ENCODE measurements at regions not wholly inside any gene's neighbourhood (a gene's known extent, or its start where the extent isn't known, plus 50 kb on each side); places are given as distances from the start of the nearest gene placed in this dataset.

- Histone ChIP-seq H3K79me2 (ENCODE audit: low read depth) (no peaks in the 10 kb centered on the region), H3K4me3 (no peak overlapping the region), H3K9me2 (ENCODE audit: insufficient read depth) (no peaks in the 10 kb centered on the region), H3K9me3 (ENCODE audit: insufficient read depth, low read depth) (no peaks in the 10 kb centered on the region), H2AFZ (no peak overlapping the region), H3K4me2 (peak overlapping the region; percentile 36; the same call in 1 of the 2 replicates), H3K27me3 (ENCODE audit: insufficient read depth, low read depth) (no peaks in the 10 kb centered on the region), H3K27ac (peak overlapping the region; percentile 42), H4K20me1 (ENCODE audit: insufficient read depth) (no peaks in the 10 kb centered on the region), H3K4me1 (replicated peaks; ENCODE audit: insufficient read depth) (peaks cover 43% of the 10 kb centered on the region), H3F3A (ENCODE audit: insufficient read depth, low read depth) (peaks cover 38% of the 10 kb centered on the region), H3K36me3 (ENCODE audit: low read depth) (no peaks in the 10 kb centered on the region)
- no peak for TF ChIP-seq CTCF (conservative IDR thresholded peaks at IDR 0.05)
- no peak for TF ChIP-seq EZH2 (IDR thresholded peaks at IDR 0.05; ENCODE audit: low read depth)
- BruUV-seq (replicated peaks) = no TSS peak
- DNase-seq = no peak
- ChIA-PET POLR2A (ENCODE audit: unreplicated experiment) (no interaction called here), CTCF (no interaction called here)
- intact Hi-C loops (cut with micrococcal nuclease; ENCODE audit: unreplicated experiment) = loop anchor here (5.0 kb wide), 1 partner anchor 78 kb away; no protein-coding TSS in a partner anchor
Observed at GRCh38 chr11:47914743-47915142, 65.6 kb upstream of the PTPRJ start.

GRCh38 chr11:47913529-47914244, 65.5 kb upstream of the NUP160 start:
- H3K27me3 ChIP-seq (ENCODE audit: insufficient read depth, low read depth) = no peaks in the 10 kb centered on the region
- no peaks in the 10 kb centered on the region for H3K9me3 ChIP-seq (ENCODE audit: insufficient read depth, low read depth)
- no peaks in the 10 kb centered on the region for H4K20me1 ChIP-seq (ENCODE audit: insufficient read depth)
- intact Hi-C loops (cut with micrococcal nuclease; ENCODE audit: unreplicated experiment) = no loop called here
- ChIA-PET CTCF (interaction anchor here (0.6 to 0.7 kb wide), 2 partner anchors 14 to 25 kb away, joined by 5 read pairs; no protein-coding TSS in a partner anchor), POLR2A (ENCODE audit: unreplicated experiment) (interaction anchor here (0.6 kb wide), 1 partner anchor 65 kb away, joined by 3 read pairs; the partner anchor contains the start of gene NUP160)
- no peaks in the 10 kb centered on the region for H3K79me2 ChIP-seq (ENCODE audit: low read depth)
- no peaks in the 10 kb centered on the region for H3K9me2 ChIP-seq (ENCODE audit: insufficient read depth)
- H2AFZ ChIP-seq = no peak overlapping the region
- no peaks in the 10 kb centered on the region for H3K36me3 ChIP-seq (ENCODE audit: low read depth)
- BruUV-seq (replicated peaks) = no TSS peak
- no peak overlapping the region for H3K4me2 ChIP-seq
- TF ChIP-seq EZH2 (IDR thresholded peaks at IDR 0.05; ENCODE audit: low read depth) (no peak), CTCF (conservative IDR thresholded peaks at IDR 0.05) (no peak)
- peaks cover 32% of the 10 kb centered on the region for H3K4me1 ChIP-seq (replicated peaks; ENCODE audit: insufficient read depth)
- H3K27ac ChIP-seq = no peak overlapping the region
- no peak overlapping the region for H3K4me3 ChIP-seq
- peaks cover 28% of the 10 kb centered on the region for H3F3A ChIP-seq (ENCODE audit: insufficient read depth, low read depth)
- no peak for DNase-seq

GRCh38 chr11:47912843-47913437, 64.8 kb upstream of the NUP160 start:
- H3K9me2 ChIP-seq (ENCODE audit: insufficient read depth) = no peaks in the 10 kb centered on the region
- no peaks in the 10 kb centered on the region for H4K20me1 ChIP-seq (ENCODE audit: insufficient read depth)
- TF ChIP-seq EZH2 (IDR thresholded peaks at IDR 0.05; ENCODE audit: low read depth) (no peak), CTCF (conservative IDR thresholded peaks at IDR 0.05) (no peak)
- no peak overlapping the region for H2AFZ ChIP-seq
- no peak overlapping the region for H3K27ac ChIP-seq
- 0 out of 2 replicates have a peak overlapping the region, but pooled peaks have one; percentile 3 for H3K4me2 ChIP-seq
- peaks cover 21% of the 10 kb centered on the region for H3F3A ChIP-seq (ENCODE audit: insufficient read depth, low read depth)
- no TSS peak for BruUV-seq (replicated peaks)
- POLR2A ChIA-PET (ENCODE audit: unreplicated experiment) = interaction anchor here (0.6 kb wide), 1 partner anchor 65 kb away, joined by 3 read pairs; the partner anchor contains the start of gene NUP160
- CTCF ChIA-PET = no interaction called here
- no peaks in the 10 kb centered on the region for H3K9me3 ChIP-seq (ENCODE audit: insufficient read depth, low read depth)
- H3K27me3 ChIP-seq (ENCODE audit: insufficient read depth, low read depth) = no peaks in the 10 kb centered on the region
- peaks cover 25% of the 10 kb centered on the region for H3K4me1 ChIP-seq (replicated peaks; ENCODE audit: insufficient read depth)
- H3K4me3 ChIP-seq = no peak overlapping the region
- H3K79me2 ChIP-seq (ENCODE audit: low read depth) = no peaks in the 10 kb centered on the region
- intact Hi-C loops (cut with micrococcal nuclease; ENCODE audit: unreplicated experiment) = no loop called here
- H3K36me3 ChIP-seq (ENCODE audit: low read depth) = no peaks in the 10 kb centered on the region
- DNase-seq = peak in 1 of 2 experiments; percentile 72
